HG02885 (cell line): ENCODE measurements at regions not wholly inside any gene's neighbourhood (a gene's known extent, or its start where the extent isn't known, plus 50 kb on each side); places are given as distances from the start of the nearest gene placed in this dataset.

Experiments
- ATAC-seq: cut with Tn5 transposase; IDR thresholded peaks from one replicate; pipeline ENCODE4 v1.9.1; 2021; ENCODE audit warnings: mild to moderate bottlenecking; ENCODE audit not compliant: unreplicated experiment, poor library complexity

GRCh38 chr18:72470391-72470790 is 73.8 kb downstream of the CBLN2 start:
- ATAC-seq: no peak

DNA sequence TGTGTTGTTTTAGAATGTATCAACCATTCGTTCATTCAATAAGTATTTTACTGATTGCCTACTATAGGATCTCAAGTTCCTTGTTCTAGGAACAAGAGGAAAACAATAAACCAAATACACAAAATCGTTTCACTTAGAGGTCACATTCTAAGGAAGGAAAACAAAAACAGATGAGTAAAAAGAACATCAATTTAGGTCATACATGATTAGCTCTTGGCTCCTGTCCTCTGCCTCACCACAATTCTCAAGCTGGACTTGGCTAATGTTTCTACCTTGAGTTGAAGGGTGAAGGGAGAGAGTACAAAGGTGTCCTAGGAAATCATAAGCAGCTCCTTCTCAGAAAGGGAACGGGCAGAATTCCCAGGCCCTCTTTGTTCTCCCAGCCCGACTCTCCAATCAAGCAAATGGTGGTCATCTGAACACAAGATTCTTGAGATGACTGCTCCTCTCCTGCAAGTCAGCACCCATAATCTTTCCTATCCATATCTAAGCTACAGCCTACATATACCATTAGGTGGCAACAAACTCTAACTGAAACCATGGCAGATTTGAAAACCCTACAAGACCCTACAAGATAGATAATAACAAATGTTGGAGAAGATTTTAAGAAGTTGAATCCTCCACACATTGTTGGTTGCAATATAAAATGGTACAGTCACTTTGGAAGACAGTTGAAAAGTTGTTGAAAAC is 76.0 kb downstream of the CBLN2 start:
- no peak for ATAC-seq

DNA sequence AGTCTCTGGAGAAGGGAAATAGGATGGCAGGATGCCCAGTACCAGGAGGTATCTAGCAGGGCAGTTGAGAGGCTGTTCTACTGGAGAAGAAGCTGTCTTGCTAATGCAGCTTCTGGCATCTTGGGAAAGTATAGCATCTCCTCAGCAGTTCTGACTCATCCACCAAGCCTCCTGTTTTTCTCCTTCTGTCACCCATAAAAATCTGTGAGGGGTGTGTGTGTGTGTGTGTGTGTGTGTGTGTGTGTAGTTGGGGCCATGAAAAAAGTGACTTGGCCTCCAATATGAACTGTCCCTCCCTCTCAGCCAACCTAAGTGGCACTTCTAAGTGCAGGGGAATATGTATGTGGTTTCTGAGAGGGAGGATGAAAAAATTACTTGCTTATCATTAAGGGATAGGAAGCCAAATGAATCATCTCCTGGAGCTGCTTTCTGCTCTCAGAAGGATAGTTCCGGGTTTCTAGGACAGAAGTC is 83.9 kb downstream of the CBLN2 start:
- ATAC-seq: no peak

- ATAC-seq: no peak
Measured at GRCh38 chr18:72458271-72458670, 85.9 kb downstream of the CBLN2 start.

DNA sequence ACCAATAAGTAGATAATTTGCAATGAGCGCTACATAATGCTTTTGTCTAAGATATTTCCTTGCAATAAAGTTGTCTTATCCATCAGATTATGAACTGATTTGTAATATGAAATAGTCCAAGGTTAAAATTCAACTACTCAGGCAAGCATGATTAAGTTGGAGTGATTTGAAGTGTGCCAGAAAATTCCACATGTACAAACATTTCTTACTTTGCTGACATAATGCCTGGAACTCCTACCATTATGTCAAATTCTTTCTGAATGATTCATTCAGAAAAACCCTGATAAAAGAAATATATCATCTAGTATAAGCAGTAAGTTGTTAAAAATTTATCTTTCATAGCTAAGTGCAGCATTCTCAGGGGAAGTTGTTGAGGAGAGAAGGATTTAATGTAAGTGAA is 87.3 kb downstream of the CBLN2 start:
- ATAC-seq: no peak

DNA sequence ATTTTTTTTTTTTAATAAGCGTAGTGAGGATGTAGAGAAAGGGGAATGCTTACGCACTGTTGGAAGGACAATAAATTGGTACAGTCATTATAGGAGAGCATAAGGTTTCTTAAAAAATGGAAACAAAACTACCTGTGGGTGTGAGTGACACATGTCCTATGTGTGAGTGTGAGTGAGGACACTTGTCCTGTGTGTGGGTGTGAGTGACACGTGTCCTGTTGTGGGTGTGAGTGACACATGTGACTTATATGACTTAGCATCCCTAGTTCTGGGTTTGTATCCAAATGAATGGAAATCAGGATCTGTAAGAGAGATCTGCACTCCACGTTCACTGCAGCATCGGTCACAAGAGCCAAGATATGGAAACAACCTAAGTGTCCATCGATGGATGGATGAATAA is 91.8 kb downstream of the CBLN2 start:
- no peak for ATAC-seq

GRCh38 chr18:72444798-72445155 is 99.4 kb downstream of the CBLN2 start:
- ATAC-seq: no peak

GRCh38 chr18:72444111-72444797 is 99.9 kb downstream of the CBLN2 start:
- ATAC-seq: no peak

- no peak for ATAC-seq
Measured at GRCh38 chr18:72436401-72436800, 107.7 kb downstream of the CBLN2 start.

GRCh38 chr18:72433756-72434155 is 110.4 kb downstream of the CBLN2 start:
- ATAC-seq: no peak

GRCh38 chr18:72427721-72428120 is 116.4 kb downstream of the CBLN2 start:
- no peak for ATAC-seq

DNA sequence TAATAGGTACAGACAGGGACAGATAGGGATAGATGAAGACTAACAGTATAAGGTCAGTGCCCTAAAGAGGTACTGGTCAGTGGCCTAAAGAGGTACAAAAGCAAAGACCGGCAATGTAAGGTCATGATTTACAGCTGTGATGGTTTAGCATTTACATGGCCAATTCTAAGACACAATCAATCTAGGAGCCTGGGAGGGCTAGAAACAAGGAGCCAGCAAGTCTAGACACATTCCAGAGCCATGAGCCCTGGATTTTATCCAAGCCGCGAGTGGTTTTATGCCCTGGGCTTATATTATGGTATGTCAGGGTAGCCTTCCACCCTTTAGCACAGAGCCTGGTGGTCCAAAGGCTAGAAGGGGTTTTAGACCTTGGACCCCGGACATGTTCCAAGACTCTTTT is 124.2 kb downstream of the CBLN2 start:
- ATAC-seq: no peak

GRCh38 chr18:72412927-72413326 is 131.2 kb downstream of the CBLN2 start:
- no peak for ATAC-seq

DNA sequence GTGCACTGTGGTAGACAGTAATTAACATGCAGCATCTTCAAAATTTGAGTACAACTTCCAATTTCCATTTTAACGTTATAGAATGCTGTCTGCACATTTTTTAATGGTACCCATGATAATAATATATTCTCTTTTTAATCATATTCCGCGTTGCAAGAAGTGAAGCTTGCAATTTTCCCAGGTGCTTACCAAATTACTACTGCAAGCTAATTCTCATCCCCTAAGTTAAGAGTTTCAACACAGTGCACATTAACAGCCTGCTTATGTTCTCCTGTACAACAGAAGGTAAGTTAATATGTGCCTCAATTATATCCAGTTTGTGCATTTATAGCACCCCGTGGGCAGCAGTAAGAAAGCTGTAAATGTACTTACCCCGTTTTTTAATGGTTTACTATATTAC is 132.9 kb downstream of the CBLN2 start:
- no peak for ATAC-seq

GRCh38 chr18:72410399-72410798 is 133.7 kb downstream of the CBLN2 start:
- ATAC-seq: no peak

DNA sequence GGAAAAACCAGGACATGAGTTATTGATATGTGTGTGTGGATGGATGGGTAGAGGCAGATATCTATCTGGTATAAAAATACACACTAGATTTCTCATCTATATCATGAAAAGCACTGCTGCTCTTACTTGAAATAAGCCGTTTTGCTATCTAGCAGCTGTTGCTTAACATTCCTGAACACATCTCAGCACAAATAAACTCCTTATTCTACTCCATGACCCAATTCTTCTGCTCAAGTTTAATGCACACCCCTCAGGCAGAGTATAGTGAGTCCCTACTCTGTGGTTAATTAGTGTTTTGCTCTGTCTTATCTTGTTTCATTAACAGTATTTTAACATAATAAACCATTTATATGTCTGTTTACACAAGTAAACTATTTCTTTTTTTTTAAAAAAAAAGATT is 134.2 kb downstream of the CBLN2 start:
- ATAC-seq: no peak

- ATAC-seq: no peak
Measured at GRCh38 chr18:72407048-72407447, 137.1 kb downstream of the CBLN2 start.

DNA sequence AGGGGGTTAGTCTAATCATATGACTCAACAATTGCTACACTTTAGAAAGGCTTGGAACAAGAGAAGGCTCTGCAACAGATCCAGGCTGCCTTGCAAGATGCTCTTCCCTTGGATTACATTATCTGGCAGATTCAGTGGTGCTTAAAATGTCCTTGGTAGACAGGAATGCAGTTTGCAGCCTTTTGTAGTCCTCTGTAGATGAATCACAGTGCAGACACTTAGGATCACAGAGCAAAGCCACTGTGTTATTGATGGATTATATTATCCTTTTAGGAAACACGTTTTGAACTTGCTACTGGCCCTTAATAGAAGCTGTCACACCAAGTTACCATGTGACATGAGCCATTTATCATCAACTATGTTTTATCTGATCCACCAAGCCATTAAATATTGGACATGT is 152.2 kb downstream of the CBLN2 start:
- no peak for ATAC-seq

- no peak for ATAC-seq
Measured at GRCh38 chr18:72391427-72391826, 152.7 kb downstream of the CBLN2 start.

- no peak for ATAC-seq
Measured at GRCh38 chr18:72378016-72378415, 166.1 kb downstream of the CBLN2 start.

DNA sequence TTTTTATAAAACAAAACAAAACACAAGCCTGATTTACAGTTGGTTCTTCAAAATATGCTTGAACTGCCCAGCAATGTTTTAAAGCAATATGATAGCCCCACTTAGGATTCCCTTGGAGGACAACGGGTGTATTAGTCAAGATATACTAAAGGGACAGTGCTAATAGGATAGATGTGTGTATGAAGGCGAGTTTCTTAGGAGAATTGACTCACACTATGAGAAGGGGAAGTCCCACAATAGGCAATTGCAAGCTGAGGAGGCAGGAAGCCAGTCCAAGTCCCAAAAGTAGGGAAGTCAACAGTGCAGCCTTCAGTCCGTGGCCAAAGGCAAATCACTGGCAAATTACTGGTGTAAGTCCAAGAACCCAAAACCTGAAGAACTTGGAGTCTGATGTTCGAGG is 167.9 kb downstream of the CBLN2 start:
- no peak for ATAC-seq

- ATAC-seq: no peak
Measured at GRCh38 chr18:72375618-72376017, 168.5 kb downstream of the CBLN2 start.
